Central memory CD8-positive, alpha-beta T cell (primary cell): ENCODE measurements at regions not wholly inside any gene's neighbourhood (a gene's known extent, or its start where the extent isn't known, plus 50 kb on each side); places are given as distances from the start of the nearest gene placed in this dataset.

ENCODE experiments used
- ATAC-seq: fragments of 150-1000 bp; cut with Tn5 transposase; replicated peaks from 2 replicates; pipeline ENCODE4 v1.10.0; 2022; ENCODE audit warnings: mild to moderate bottlenecking, moderate FRiP score, moderate number of reproducible peaks; ENCODE audit not compliant: poor library complexity, severe bottlenecking; ENCODE audit errors: extremely low read depth
- DNase-seq, 2 donors: peaks; one replicate each; pipeline ENCODE4 v3.0.0; 2021; ENCODE audit warnings: low spot score in 2 of 2
- H3K27ac Mint-ChIP-seq: one replicate; pipeline ENCODE4 v1.8.0; 2022; ENCODE audit warnings: low read depth, mild to moderate bottlenecking, moderate library complexity, mixed read lengths
- H3K27me3 Mint-ChIP-seq: one replicate; pipeline ENCODE4 v1.8.0; 2022; ENCODE audit warnings: mixed read lengths
- H3K36me3 Mint-ChIP-seq: one replicate; pipeline ENCODE4 v1.8.0; 2022; ENCODE audit warnings: mild to moderate bottlenecking, moderate library complexity, mixed read lengths; ENCODE audit not compliant: insufficient read depth
- H3K4me1 Mint-ChIP-seq: one replicate; pipeline ENCODE4 v1.8.0; 2022; ENCODE audit warnings: mixed read lengths
- H3K4me3 Mint-ChIP-seq: one replicate; pipeline ENCODE4 v1.8.0; 2022; ENCODE audit warnings: mild to moderate bottlenecking, moderate library complexity, mixed read lengths
- H3K9me3 Mint-ChIP-seq: one replicate; pipeline ENCODE4 v1.8.0; 2022; ENCODE audit warnings: mixed read lengths

GRCh38 chr5:71829206-71829605 lies 110.1 kb downstream of the CARTPT start:
- peaks cover 11% of the 10 kb centered on the region for H3K9me3 Mint-ChIP-seq
- ATAC-seq (no peak), DNase-seq (no peak)
- H3K4me1 Mint-ChIP-seq = no peaks in the 10 kb centered on the region
- no peak overlapping the region for H3K4me3 Mint-ChIP-seq
- peaks cover 15% of the 10 kb centered on the region for H3K27me3 Mint-ChIP-seq
- H3K36me3 Mint-ChIP-seq = no peaks in the 10 kb centered on the region
- no peak overlapping the region for H3K27ac Mint-ChIP-seq

- Mint-ChIP-seq H3K4me3 (no peak overlapping the region), H3K4me1 (no peaks in the 10 kb centered on the region), H3K27ac (no peak overlapping the region), H3K9me3 (peaks cover 11% of the 10 kb centered on the region), H3K36me3 (no peaks in the 10 kb centered on the region), H3K27me3 (peaks cover 15% of the 10 kb centered on the region)
- DNase-seq (no peak), ATAC-seq (no peak)
Measured at GRCh38 chr5:71830681-71831539, 111.8 kb downstream of the CARTPT start.

GRCh38 chr5:71832812-71833715 lies 114.0 kb downstream of the CARTPT start:
- Mint-ChIP-seq H3K4me1 (no peaks in the 10 kb centered on the region), H3K4me3 (no peak overlapping the region), H3K9me3 (no peaks in the 10 kb centered on the region), H3K36me3 (no peaks in the 10 kb centered on the region), H3K27me3 (no peaks in the 10 kb centered on the region), H3K27ac (no peak overlapping the region)
- no peak for ATAC-seq
- no peak for DNase-seq

GRCh38 chr5:71834601-71835000 lies 115.5 kb downstream of the CARTPT start:
- Mint-ChIP-seq H3K27ac (no peak overlapping the region), H3K9me3 (no peaks in the 10 kb centered on the region), H3K36me3 (no peaks in the 10 kb centered on the region), H3K4me1 (no peaks in the 10 kb centered on the region), H3K27me3 (peaks cover 15% of the 10 kb centered on the region), H3K4me3 (no peak overlapping the region)
- no peak for DNase-seq
- ATAC-seq = no peak

- Mint-ChIP-seq H3K36me3 (no peaks in the 10 kb centered on the region), H3K9me3 (no peaks in the 10 kb centered on the region), H3K27me3 (peaks cover 20% of the 10 kb centered on the region), H3K4me1 (no peaks in the 10 kb centered on the region), H3K4me3 (no peak overlapping the region), H3K27ac (no peak overlapping the region)
- DNase-seq (no peak), ATAC-seq (no peak)
Measured at GRCh38 chr5:71836084-71836483, 117.0 kb downstream of the CARTPT start.

- H3K4me1 Mint-ChIP-seq = no peaks in the 10 kb centered on the region
- no peaks in the 10 kb centered on the region for H3K36me3 Mint-ChIP-seq
- H3K9me3 Mint-ChIP-seq = no peaks in the 10 kb centered on the region
- H3K4me3 Mint-ChIP-seq = no peak overlapping the region
- ATAC-seq = no peak
- H3K27me3 Mint-ChIP-seq = peaks cover 20% of the 10 kb centered on the region
- DNase-seq = no peak
- H3K27ac Mint-ChIP-seq = no peak overlapping the region
Measured at GRCh38 chr5:71836559-71837112, 117.6 kb downstream of the CARTPT start.

- no peaks in the 10 kb centered on the region for H3K36me3 Mint-ChIP-seq
- H3K9me3 Mint-ChIP-seq = no peaks in the 10 kb centered on the region
- peaks cover 20% of the 10 kb centered on the region for H3K27me3 Mint-ChIP-seq
- no peak overlapping the region for H3K4me3 Mint-ChIP-seq
- DNase-seq (no peak), ATAC-seq (no peak)
- no peaks in the 10 kb centered on the region for H3K4me1 Mint-ChIP-seq
- H3K27ac Mint-ChIP-seq = no peak overlapping the region
Measured at GRCh38 chr5:71838286-71838685, 119.2 kb downstream of the CARTPT start.

- DNase-seq (no peak), ATAC-seq (no peak)
- no peaks in the 10 kb centered on the region for H3K9me3 Mint-ChIP-seq
- H3K4me1 Mint-ChIP-seq = no peaks in the 10 kb centered on the region
- no peak overlapping the region for H3K27ac Mint-ChIP-seq
- no peak overlapping the region for H3K4me3 Mint-ChIP-seq
- H3K27me3 Mint-ChIP-seq = peaks cover 20% of the 10 kb centered on the region
- no peaks in the 10 kb centered on the region for H3K36me3 Mint-ChIP-seq
Measured at GRCh38 chr5:71839096-71839884, 120.2 kb downstream of the CARTPT start.

- H3K36me3 Mint-ChIP-seq = no peaks in the 10 kb centered on the region
- no peaks in the 10 kb centered on the region for H3K4me1 Mint-ChIP-seq
Measured at GRCh38 chr5:71841107-71841506, 122.0 kb downstream of the CARTPT start.

GRCh38 chr5:71843111-71843510 lies 124.0 kb downstream of the CARTPT start:
- H3K36me3 Mint-ChIP-seq = no peaks in the 10 kb centered on the region
- no peak for DNase-seq
- no peak for ATAC-seq
- H3K27ac Mint-ChIP-seq = no peak overlapping the region
- H3K4me3 Mint-ChIP-seq = no peak overlapping the region
- H3K4me1 Mint-ChIP-seq = no peaks in the 10 kb centered on the region
- no peaks in the 10 kb centered on the region for H3K9me3 Mint-ChIP-seq
- H3K27me3 Mint-ChIP-seq = peaks cover 41% of the 10 kb centered on the region

More at GRCh38 chr5:71841107-71841506, 122.0 kb downstream of the CARTPT start:
- H3K27ac Mint-ChIP-seq = no peak overlapping the region
- no peak for ATAC-seq
- H3K4me3 Mint-ChIP-seq = no peak overlapping the region
- H3K9me3 Mint-ChIP-seq = no peaks in the 10 kb centered on the region
- DNase-seq = no peak
- H3K27me3 Mint-ChIP-seq = peaks cover 22% of the 10 kb centered on the region

GRCh38 chr5:71844862-71845261 lies 125.8 kb downstream of the CARTPT start:
- Mint-ChIP-seq H3K9me3 (peaks cover 9% of the 10 kb centered on the region), H3K4me3 (no peak overlapping the region), H3K27ac (no peak overlapping the region), H3K4me1 (no peaks in the 10 kb centered on the region), H3K27me3 (peaks cover 41% of the 10 kb centered on the region), H3K36me3 (no peaks in the 10 kb centered on the region)
- no peak for DNase-seq
- ATAC-seq = no peak

GRCh38 chr5:71859515-71859914 lies 140.4 kb downstream of the CARTPT start:
- Mint-ChIP-seq H3K4me3 (no peak overlapping the region), H3K27ac (no peak overlapping the region), H3K27me3 (peaks cover 60% of the 10 kb centered on the region), H3K36me3 (no peaks in the 10 kb centered on the region), H3K9me3 (peaks cover 14% of the 10 kb centered on the region), H3K4me1 (no peaks in the 10 kb centered on the region)
- no peak for DNase-seq
- ATAC-seq = no peak
